22Rv1 (cell line): ENCODE measurements at regions not wholly inside any gene's neighbourhood (a gene's known extent, or its start where the extent isn't known, plus 50 kb on each side); places are given as distances from the start of the nearest gene placed in this dataset.

Source experiments
- CTCF ChIP-seq: fragments of 450-650 bp; IDR thresholded peaks from 2 replicates; pipeline ENCODE4 v1.5.1; 2017; ENCODE audit warnings: mild to moderate bottlenecking
- ZFX ChIP-seq: fragments of 450-650 bp; IDR thresholded peaks from 2 replicates; pipeline ENCODE4 v1.6.1; 2017; ENCODE audit warnings: antibody characterized with exemption, borderline replicate concordance

DNA sequence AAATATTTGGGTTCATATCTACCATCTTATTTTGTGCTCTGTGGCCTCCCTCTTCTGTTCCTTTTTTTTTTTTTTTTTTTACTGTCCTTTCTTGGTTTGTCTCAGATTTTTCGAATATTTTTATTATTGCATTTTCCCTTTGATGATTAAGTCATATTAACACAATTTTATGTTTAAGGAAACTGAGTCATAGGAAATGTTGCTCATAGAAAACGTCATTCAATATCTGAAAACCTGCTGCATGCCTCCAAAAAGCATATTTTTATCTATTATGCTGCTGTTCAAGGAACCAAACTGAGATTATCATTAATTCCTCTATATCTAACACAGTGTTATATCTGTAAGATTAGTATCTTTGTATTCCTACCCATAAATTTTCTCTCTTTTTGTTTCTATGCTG, 614.3 kb upstream of the SLC8A1 start:
- TF ChIP-seq CTCF (no peak), ZFX (no peak)
